GM20000 (cell line): ENCODE measurements at regions not wholly inside any gene's neighbourhood (a gene's known extent, or its start where the extent isn't known, plus 50 kb on each side); places are given as distances from the start of the nearest gene placed in this dataset.

Source experiments
- DNase-seq: peaks from one replicate; pipeline ENCODE4 v3.0.0; 2012; ENCODE audit warnings: low spot score
- TF ChIP-seq, protein P1 (sequence below): IDR thresholded peaks from 2 replicates; pipeline ENCODE4 v1.5.1; 2012; ENCODE audit warnings: mild to moderate bottlenecking, control low read depth; ENCODE audit errors: extremely low read depth, missing control alignments

DNA sequence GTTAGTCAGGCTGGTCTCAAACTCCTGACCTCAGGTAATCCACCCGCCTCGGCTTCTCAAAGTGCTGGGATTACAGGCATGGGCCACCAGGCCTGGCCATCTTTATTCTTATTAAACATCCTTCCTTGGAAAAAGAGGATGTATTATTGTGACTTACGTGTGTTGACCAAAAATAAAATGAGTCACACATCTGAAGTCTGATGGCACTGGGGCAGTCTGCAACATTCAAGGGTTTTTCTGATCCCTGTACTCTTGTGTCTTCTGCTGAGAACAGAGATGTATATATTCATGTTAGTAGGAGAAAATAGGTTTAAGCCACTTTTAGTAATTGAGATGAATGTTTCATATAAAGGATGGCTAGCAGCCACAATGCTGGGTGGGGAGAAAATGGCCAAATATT lies 129.9 kb upstream of the RIPOR2 start:
- TF ChIP-seq, protein P1, sequence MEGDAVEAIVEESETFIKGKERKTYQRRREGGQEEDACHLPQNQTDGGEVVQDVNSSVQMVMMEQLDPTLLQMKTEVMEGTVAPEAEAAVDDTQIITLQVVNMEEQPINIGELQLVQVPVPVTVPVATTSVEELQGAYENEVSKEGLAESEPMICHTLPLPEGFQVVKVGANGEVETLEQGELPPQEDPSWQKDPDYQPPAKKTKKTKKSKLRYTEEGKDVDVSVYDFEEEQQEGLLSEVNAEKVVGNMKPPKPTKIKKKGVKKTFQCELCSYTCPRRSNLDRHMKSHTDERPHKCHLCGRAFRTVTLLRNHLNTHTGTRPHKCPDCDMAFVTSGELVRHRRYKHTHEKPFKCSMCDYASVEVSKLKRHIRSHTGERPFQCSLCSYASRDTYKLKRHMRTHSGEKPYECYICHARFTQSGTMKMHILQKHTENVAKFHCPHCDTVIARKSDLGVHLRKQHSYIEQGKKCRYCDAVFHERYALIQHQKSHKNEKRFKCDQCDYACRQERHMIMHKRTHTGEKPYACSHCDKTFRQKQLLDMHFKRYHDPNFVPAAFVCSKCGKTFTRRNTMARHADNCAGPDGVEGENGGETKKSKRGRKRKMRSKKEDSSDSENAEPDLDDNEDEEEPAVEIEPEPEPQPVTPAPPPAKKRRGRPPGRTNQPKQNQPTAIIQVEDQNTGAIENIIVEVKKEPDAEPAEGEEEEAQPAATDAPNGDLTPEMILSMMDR, result no peak
- no peak for DNase-seq

DNA sequence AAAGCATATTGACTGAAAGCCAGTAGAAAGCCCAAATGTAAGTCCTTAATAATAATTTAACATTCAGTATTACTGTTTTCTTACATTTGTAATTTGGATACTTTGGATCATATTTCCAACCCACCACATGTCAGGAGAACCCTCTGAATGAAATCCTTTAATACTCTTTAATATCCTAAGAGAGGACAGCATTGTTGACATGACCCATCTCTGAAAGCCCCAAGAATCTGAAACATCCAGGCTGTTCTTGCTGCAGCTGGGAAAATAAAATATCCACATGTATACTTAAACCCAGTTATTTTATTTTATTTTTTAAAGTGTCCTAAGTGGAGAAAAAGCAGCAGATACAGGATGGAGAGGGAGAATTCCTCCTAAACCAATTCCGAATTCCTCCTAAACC lies 130.8 kb upstream of the RIPOR2 start:
- TF ChIP-seq, protein P1, result no peak
- no peak for DNase-seq

DNA sequence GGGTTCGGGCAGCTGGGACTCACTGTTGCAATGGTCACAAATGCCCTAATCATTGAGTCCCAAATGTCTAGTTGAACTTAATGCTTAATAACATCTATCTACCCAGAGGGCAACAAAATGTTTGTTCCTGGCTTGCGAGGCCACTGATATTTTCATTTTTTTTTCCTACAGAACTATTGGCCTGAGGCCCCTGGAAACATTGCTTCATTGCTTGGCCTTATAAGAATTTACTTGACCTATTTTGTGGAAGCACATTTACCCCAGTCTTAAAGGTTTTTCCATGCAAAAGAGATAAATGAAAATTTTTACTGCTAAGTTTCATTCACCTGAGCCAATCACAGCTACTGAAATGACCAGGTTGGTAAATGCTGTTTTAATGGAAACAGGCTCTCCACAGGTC lies 133.1 kb upstream of the RIPOR2 start:
- TF ChIP-seq, protein P1, result no peak
- no peak for DNase-seq

DNA sequence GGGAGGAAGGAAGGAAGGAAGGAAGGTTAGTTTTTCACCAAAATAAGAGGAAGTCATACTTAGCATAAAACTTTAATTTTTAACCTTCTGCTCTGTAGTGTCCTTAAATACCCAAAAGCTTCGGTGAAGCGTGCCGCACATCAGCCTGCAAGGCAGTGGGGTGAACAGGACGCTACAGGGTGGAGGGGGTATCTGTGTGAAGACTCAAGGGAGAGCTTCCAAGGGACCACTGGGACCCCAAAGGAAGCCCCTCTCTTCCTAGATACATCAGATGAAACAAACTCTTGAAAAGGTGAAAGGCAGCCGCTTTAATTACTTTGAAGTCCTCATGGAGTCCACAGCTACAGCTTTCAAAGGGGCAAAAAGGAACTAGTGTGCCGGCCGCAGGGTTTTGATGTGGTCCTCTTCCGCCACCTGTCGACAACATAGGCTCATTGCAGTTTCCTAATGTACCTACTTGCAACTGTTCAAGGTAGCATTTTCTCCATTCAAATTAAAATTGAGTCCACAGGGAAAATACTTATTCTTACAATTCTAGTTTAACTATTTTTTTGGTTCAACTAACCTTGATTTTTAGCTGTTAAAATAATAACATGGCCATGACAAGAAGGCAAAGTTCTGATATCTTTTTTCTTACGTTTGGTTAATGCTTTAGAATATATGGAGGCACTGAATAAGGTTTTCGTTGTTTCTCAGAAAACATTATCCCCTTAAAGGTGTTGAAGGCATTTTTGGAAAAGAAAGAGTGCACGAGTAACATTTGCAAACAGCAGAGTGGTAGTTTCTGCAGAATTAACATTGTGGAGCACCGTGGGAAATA lies 135.0 kb upstream of the RIPOR2 start:
- peak; percentile 73 for DNase-seq
- TF ChIP-seq, protein P1, result peak; percentile 84

DNA sequence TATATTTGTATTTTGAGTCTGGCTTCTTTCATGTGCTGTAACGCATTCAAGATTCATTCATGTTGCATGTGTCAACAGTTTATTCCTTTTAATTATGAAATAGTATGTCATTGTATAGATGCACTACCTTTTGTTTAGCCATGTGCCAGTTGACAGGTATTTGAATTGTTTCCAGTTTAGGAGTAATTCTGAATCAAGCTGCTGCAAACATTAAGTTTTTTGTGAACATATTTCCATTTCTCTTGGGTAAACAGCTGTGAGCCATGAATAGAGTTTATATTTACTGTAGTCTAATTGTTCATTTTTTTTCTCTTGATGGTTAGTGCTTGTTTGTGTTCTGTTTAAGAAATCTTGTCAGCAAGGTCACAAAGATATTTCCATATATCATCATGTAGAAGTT lies 142.4 kb upstream of the RIPOR2 start:
- TF ChIP-seq, protein P1, result no peak
- no peak for DNase-seq

DNA sequence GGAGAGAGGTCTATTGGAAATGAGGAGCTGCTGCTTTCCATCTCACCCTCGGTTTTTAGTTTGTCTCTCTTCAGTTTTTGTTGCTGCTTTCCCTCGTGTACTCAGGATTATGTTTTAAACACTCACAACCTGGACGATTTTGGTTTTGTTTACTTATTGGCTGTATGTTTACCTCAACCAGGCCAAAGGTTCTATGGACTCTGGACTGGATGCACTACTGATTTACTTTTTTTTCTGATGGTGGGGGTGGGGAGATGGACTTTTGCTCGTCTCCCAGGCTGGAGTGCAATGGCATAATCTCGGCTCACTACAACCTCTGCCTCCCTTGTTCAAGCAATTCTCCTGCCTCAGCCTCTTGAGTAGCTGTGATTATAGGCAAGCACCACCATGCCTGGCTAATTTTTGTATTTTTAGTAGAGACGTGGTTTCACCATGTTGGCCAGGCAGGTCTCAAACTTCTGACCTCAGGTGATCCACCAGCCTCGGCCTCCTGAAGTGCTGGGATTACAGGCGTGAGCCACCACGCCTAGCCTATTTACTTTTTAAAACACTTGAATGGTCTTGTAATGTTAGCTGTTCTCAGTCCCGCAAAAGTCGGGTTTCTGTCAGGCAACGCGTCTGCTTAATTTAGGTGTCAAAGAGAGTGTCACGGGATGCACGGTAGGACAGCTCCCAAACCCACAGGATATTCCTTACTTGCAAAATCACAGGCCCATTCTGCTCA lies 148.2 kb upstream of the RIPOR2 start:
- TF ChIP-seq, protein P1, result no peak
- no peak for DNase-seq

DNA sequence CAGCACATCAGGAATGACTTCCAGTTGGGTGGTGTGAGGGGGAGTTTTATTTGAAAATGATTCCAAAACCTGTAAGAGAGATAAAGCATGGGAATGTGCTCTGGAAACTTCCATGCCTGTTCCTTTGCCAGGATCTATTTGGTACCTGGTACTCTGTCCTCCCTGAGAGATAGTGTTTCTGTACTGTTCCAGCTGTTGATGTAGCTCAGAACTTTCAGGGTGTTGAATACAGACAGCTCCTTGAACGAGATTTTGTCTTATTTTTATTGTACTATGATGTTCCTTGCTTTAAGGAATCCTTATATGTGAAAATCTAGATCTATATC lies 148.7 kb upstream of the RIPOR2 start:
- DNase-seq, result no peak
- TF ChIP-seq, protein P1, result no peak
